ENCODE measurements at regions not wholly inside any gene's neighbourhood (a gene's known extent, or its start where the extent isn't known, plus 50 kb on each side); places are given as distances from the start of the nearest gene placed in this dataset.

- DNase-seq (ENCODE audit: missing footprints), result no peak
- intact Hi-C loops (cut with DNase I), result no loop called here
- ATAC-seq, result no peak
These were observed 64.2 kb downstream of the RBM43 start for GRCh38 chr2:151197184-151198108.

- DNase-seq (ENCODE audit: missing footprints), result no peak
- no peak for ATAC-seq
- intact Hi-C loops (cut with DNase I), result no loop called here
These were observed 68.1 kb downstream of the RBM43 start for GRCh38 chr2:151193576-151193975.

- intact Hi-C loops (cut with DNase I), result no loop called here
- DNase-seq (ENCODE audit: missing footprints), result no peak
- ATAC-seq, result no peak
These were observed 69.0 kb downstream of the RBM43 start for GRCh38 chr2:151192681-151193080.

GRCh38 chr2:151191001-151191400, 70.7 kb downstream of the RBM43 start:
- DNase-seq (ENCODE audit: missing footprints) (no peak), ATAC-seq (no peak)
- intact Hi-C loops (cut with DNase I), result no loop called here

GRCh38 chr2:151189125-151189524, 72.5 kb downstream of the RBM43 start:
- intact Hi-C loops (cut with DNase I), result no loop called here
- no peak for ATAC-seq
- no peak for DNase-seq (ENCODE audit: missing footprints)

GRCh38 chr2:151186011-151186410, 75.7 kb downstream of the RBM43 start:
- intact Hi-C loops (cut with DNase I), result no loop called here
- DNase-seq (ENCODE audit: missing footprints) (no peak), ATAC-seq (no peak)

- intact Hi-C loops (cut with DNase I), result no loop called here
- ATAC-seq (no peak), DNase-seq (ENCODE audit: missing footprints) (no peak)
These were observed 78.5 kb downstream of the RBM43 start for GRCh38 chr2:151182899-151183809.

- DNase-seq (ENCODE audit: missing footprints) (no peak), ATAC-seq (no peak)
- intact Hi-C loops (cut with DNase I), result no loop called here
These were observed 79.3 kb downstream of the RBM43 start for GRCh38 chr2:151182396-151182795.

- ATAC-seq (no peak), DNase-seq (ENCODE audit: missing footprints) (no peak)
- intact Hi-C loops (cut with DNase I), result no loop called here
These were observed 80.1 kb downstream of the RBM43 start for GRCh38 chr2:151181524-151181923.

- no peak for ATAC-seq
- intact Hi-C loops (cut with DNase I), result no loop called here
- DNase-seq (ENCODE audit: missing footprints), result no peak
These were observed 81.5 kb downstream of the RBM43 start for GRCh38 chr2:151180123-151180522.

GRCh38 chr2:151178207-151178606, 83.5 kb downstream of the RBM43 start:
- ATAC-seq (no peak), DNase-seq (ENCODE audit: missing footprints) (no peak)
- intact Hi-C loops (cut with DNase I), result no loop called here

GRCh38 chr2:151177756-151178155, 83.9 kb downstream of the RBM43 start:
- intact Hi-C loops (cut with DNase I), result no loop called here
- no peak for DNase-seq (ENCODE audit: missing footprints)
- no peak for ATAC-seq

GRCh38 chr2:151176661-151177060, 85.0 kb downstream of the RBM43 start:
- ATAC-seq (no peak), DNase-seq (ENCODE audit: missing footprints) (no peak)
- intact Hi-C loops (cut with DNase I), result no loop called here

- DNase-seq (ENCODE audit: missing footprints) (no peak), ATAC-seq (no peak)
- intact Hi-C loops (cut with DNase I), result no loop called here
These were observed 85.8 kb downstream of the RBM43 start for GRCh38 chr2:151175864-151176263.

GRCh38 chr2:151174127-151174526, 87.5 kb downstream of the RBM43 start:
- intact Hi-C loops (cut with DNase I), result no loop called here
- no peak for ATAC-seq
- no peak for DNase-seq (ENCODE audit: missing footprints)

GRCh38 chr2:151171186-151171585, 90.5 kb downstream of the RBM43 start:
- DNase-seq (ENCODE audit: missing footprints) (no peak), ATAC-seq (no peak)
- intact Hi-C loops (cut with DNase I), result no loop called here

- no peak for DNase-seq (ENCODE audit: missing footprints)
- ATAC-seq, result no peak
- intact Hi-C loops (cut with DNase I), result no loop called here
These were observed 95.3 kb downstream of the RBM43 start for GRCh38 chr2:151166410-151166809.

GRCh38 chr2:151165105-151165684, 96.5 kb downstream of the RBM43 start:
- DNase-seq (ENCODE audit: missing footprints), result no peak
- intact Hi-C loops (cut with DNase I), result no loop called here
- ATAC-seq, result no peak

GRCh38 chr2:151161821-151162551, 99.7 kb downstream of the RBM43 start:
- intact Hi-C loops (cut with DNase I), result no loop called here
- no peak for ATAC-seq
- DNase-seq (ENCODE audit: missing footprints), result no peak

Data from Right ventricle myocardium inferior (tissue), 1 donor.